Right lobe of liver (tissue), 6 donors: ENCODE measurements at regions not wholly inside any gene's neighbourhood (a gene's known extent, or its start where the extent isn't known, plus 50 kb on each side); places are given as distances from the start of the nearest gene placed in this dataset.

ENCODE experiments used
- ATAC-seq, 4 donors: fragments of 200-7000 bp; cut with Tn5 transposase; one replicate each; pipeline ENCODE4 v1.9.1; 2020; ENCODE audit warnings: mild to moderate bottlenecking in 4 of 4, moderate library complexity in 4 of 4
- DNase-seq, 3 donors: peaks; one replicate each; pipeline ENCODE4 v3.0.0-alpha.2; 2020
- H3K27ac ChIP-seq, 3 donors: fragments of 200-600 bp; one replicate each; pipeline ENCODE4 v1.8.0; 2022
- H3K27me3 ChIP-seq, 2 donors: fragments of 200-600 bp; one replicate each; pipeline ENCODE4 v1.8.0; 2022
- H3K36me3 ChIP-seq, 4 donors: fragments of 200-600 bp; sonication (generic) in 1 of 4; one replicate each; pipeline versions ENCODE4 v1.5.1 to v1.8.0; 2017 to 2022; ENCODE audit warnings: control low read depth in 1 of 4
- H3K4me1 ChIP-seq, 4 donors: fragments of 200-600 bp; sonication (generic) in 1 of 4; one replicate each; pipeline versions ENCODE4 v1.5.1 to v1.8.0; 2017 to 2022; ENCODE audit warnings: control low read depth in 1 of 4
- H3K4me3 ChIP-seq, 3 donors: fragments of 200-600 bp; one replicate each; pipeline ENCODE4 v1.8.0; 2022
- H3K9me3 ChIP-seq, 4 donors: fragments of 200-600 bp; sonication (generic) in 1 of 4; one replicate each; pipeline versions ENCODE4 v1.5.1 to v1.8.0; 2017 to 2022; ENCODE audit warnings: control low read depth in 1 of 4
- POLR2A ChIP-seq: fragments of 450-650 bp; IDR thresholded peaks from one replicate; pipeline ENCODE4 v1.6.1; 2017; ENCODE audit warnings: antibody characterized with exemption, mild to moderate bottlenecking
- WGBS: methylation state at CpG from one replicate; pipeline ENCODE4 v1.1.6; 2018; ENCODE audit warnings: low coverage, low lambda C conversion rate; ENCODE audit not compliant: insufficient coverage; ENCODE audit errors: missing lambda C conversion rate; 5-methylcytosine and 5-hydroxymethylcytosine counted together
- intact Hi-C, 2 donors: fragments of 100-400 bp; cut with DNase I; formaldehyde crosslinking; loops; one replicate each; pipeline versions ENCODE4 v1.11.2 to v1.14.1; 2022
- TF ChIP-seq, protein P1 (sequence below), 4 donors: fragments of 200-600 bp in 3 of 4; fragments of 450-650 bp in 1 of 4; IDR thresholded peaks; one replicate each; pipeline versions ENCODE4 v1.5.1 to v1.8.0; 2016 to 2022; ENCODE audit warnings: antibody characterized with exemption in 4 of 4, mild to moderate bottlenecking in 2 of 4
- donor health status: DM: no; HTN: yes; CAD: no.
- donor health status: DM: no; HTN: no; CAD: no.
- donor health status: DM: no; HTN: no; CAD: no.
- donor health status: DM: no; HTN: yes; CAD: no.
- donor health status: DM: no; HTN: yes; CAD: no.

- no peak for ATAC-seq
- Histone ChIP-seq H3K27me3 (no peaks in the 10 kb centered on the region), H3K27ac (no peak overlapping the region), H3K4me3 (no peak overlapping the region), H3K4me1 (no peaks in the 10 kb centered on the region), H3K36me3 (no peaks in the 10 kb centered on the region), H3K9me3 (no peaks in the 10 kb centered on the region)
- no peak for DNase-seq
- intact Hi-C loops = no loop called here
- TF ChIP-seq, protein P1, sequence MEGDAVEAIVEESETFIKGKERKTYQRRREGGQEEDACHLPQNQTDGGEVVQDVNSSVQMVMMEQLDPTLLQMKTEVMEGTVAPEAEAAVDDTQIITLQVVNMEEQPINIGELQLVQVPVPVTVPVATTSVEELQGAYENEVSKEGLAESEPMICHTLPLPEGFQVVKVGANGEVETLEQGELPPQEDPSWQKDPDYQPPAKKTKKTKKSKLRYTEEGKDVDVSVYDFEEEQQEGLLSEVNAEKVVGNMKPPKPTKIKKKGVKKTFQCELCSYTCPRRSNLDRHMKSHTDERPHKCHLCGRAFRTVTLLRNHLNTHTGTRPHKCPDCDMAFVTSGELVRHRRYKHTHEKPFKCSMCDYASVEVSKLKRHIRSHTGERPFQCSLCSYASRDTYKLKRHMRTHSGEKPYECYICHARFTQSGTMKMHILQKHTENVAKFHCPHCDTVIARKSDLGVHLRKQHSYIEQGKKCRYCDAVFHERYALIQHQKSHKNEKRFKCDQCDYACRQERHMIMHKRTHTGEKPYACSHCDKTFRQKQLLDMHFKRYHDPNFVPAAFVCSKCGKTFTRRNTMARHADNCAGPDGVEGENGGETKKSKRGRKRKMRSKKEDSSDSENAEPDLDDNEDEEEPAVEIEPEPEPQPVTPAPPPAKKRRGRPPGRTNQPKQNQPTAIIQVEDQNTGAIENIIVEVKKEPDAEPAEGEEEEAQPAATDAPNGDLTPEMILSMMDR (IDR thresholded peaks at IDR 0.05) = no peak
- no peak for TF ChIP-seq POLR2A
- 29% methylated on average over 2 of the region's 2 CpGs for WGBS
Measured at GRCh38 chr6:97726378-97726777, 443.4 kb upstream of the MMS22L start.

DNA sequence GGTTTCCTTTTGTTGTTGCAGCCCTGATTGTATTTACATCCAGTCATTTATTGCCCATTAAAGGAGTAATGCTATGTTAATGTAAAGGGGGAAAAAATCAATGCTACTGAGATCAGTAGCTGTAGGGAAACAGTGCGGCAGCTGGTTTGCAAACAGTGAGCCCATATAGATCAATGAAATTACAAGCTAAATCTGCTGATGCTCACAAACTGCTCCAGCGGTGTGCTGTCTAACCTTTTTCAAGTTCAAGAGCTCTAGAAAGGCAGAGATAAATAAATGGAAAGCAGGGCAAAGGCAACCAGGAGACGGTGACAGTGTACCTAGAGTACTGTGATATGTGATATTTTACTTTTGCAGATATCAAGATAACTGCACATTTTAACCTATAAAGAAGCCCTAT lies 449.0 kb upstream of the MMS22L start:
- H3K36me3 ChIP-seq = no peaks in the 10 kb centered on the region
- intact Hi-C loops = no loop called here
- H3K4me3 ChIP-seq = no peak overlapping the region
- no peaks in the 10 kb centered on the region for H3K27me3 ChIP-seq
- H3K27ac ChIP-seq = no peak overlapping the region
- WGBS = 26% methylated on average over 3 of the region's 3 CpGs
- TF ChIP-seq POLR2A = no peak
- TF ChIP-seq, protein P1 (IDR thresholded peaks at IDR 0.05) = no peak
- DNase-seq (no peak), ATAC-seq (no peak)
- no peaks in the 10 kb centered on the region for H3K4me1 ChIP-seq
- H3K9me3 ChIP-seq = no peaks in the 10 kb centered on the region

DNA sequence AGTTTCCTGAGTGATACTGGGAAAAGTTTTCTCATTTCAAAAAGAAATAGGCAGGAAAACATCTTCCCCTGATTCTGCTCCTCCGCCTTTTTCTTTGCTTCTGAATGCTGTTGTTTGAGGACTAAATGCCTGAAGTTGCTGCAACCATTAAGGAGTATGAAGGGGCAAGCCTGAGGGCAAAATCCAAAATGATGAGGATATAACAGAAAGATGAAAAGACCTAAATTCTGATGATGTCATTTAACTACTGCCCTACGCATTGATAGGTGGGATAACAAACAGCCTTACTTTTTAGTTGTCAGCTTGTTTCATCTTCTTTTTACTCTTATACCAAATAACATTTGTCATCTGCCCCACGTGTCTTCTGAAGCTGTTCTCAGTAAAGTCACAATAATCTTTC lies 474.6 kb upstream of the MMS22L start:
- no peak overlapping the region for H3K27ac ChIP-seq
- intact Hi-C loops = no loop called here
- H3K4me1 ChIP-seq = no peaks in the 10 kb centered on the region
- TF ChIP-seq, protein P1 (IDR thresholded peaks at IDR 0.05) = no peak
- TF ChIP-seq POLR2A = no peak
- no peaks in the 10 kb centered on the region for H3K9me3 ChIP-seq
- ATAC-seq = no peak
- DNase-seq = no peak
- H3K27me3 ChIP-seq = no peaks in the 10 kb centered on the region
- no peak overlapping the region for H3K4me3 ChIP-seq
- 40% methylated on average over 3 of the region's 3 CpGs for WGBS
- H3K36me3 ChIP-seq = no peaks in the 10 kb centered on the region

GRCh38 chr6:97765461-97765860 lies 482.4 kb upstream of the MMS22L start:
- Histone ChIP-seq H3K4me3 (no peak overlapping the region), H3K27ac (no peak overlapping the region), H3K27me3 (no peaks in the 10 kb centered on the region), H3K9me3 (no peaks in the 10 kb centered on the region), H3K4me1 (no peaks in the 10 kb centered on the region), H3K36me3 (no peaks in the 10 kb centered on the region)
- 27% methylated on average over 1 of the region's 1 CpG for WGBS
- ATAC-seq (no peak), DNase-seq (no peak)
- TF ChIP-seq POLR2A = no peak
- TF ChIP-seq, protein P1 (IDR thresholded peaks at IDR 0.05) = no peak
- intact Hi-C loops = no loop called here

DNA sequence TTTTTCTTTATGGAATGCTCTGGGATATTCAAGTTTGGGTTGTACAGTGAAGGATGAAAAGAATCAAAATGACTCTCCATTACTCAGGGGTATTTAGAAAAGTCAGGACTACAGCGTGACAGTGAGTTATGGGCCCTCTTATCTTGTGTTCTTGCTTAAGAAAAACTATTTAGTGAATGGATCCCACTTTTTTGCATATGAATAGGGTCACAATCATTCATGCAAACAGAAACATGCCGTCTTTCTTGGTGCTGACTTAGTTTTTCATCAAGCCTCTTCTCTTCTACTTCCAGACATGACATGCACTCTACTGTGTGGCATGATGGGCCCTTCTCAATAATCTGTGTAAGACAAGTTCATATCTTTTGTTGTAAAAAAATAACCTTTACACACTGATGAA lies 488.4 kb upstream of the MMS22L start:
- no peak overlapping the region for H3K27ac ChIP-seq
- intact Hi-C loops = no loop called here
- ATAC-seq (no peak), DNase-seq (no peak)
- H3K4me1 ChIP-seq = no peaks in the 10 kb centered on the region
- H3K27me3 ChIP-seq = no peaks in the 10 kb centered on the region
- TF ChIP-seq, protein P1 (IDR thresholded peaks at IDR 0.05) = no peak
- TF ChIP-seq POLR2A = no peak
- WGBS = 34% methylated on average over 2 of the region's 2 CpGs
- no peaks in the 10 kb centered on the region for H3K9me3 ChIP-seq
- no peaks in the 10 kb centered on the region for H3K36me3 ChIP-seq
- no peak overlapping the region for H3K4me3 ChIP-seq
